BE2C (cell line): ENCODE measurements at regions not wholly inside any gene's neighbourhood (a gene's known extent, or its start where the extent isn't known, plus 50 kb on each side); places are given as distances from the start of the nearest gene placed in this dataset.

Source experiments
- DNase-seq: peaks from one replicate; pipeline ENCODE4 v3.0.0-alpha.2; 2020
- H3K27me3 ChIP-seq: fragments of 250-450 bp; sonication (Bioruptor Pico); 2 replicates; pipeline ENCODE4 v1.5.1; 2020; ENCODE audit warnings: mild to moderate bottlenecking
- H3K36me3 ChIP-seq: fragments of 250-450 bp; sonication (Bioruptor Pico); 2 replicates; pipeline ENCODE4 v1.5.1; 2020; ENCODE audit warnings: mild to moderate bottlenecking
- H3K4me1 ChIP-seq: fragments of 250-450 bp; sonication (Bioruptor Pico); 2 replicates; pipeline ENCODE4 v1.5.1; 2020
- H3K4me3 ChIP-seq: 2 replicates; pipeline ENCODE4 v1.5.1; 2011; ENCODE audit warnings: low read depth, low read length
- H3K9me3 ChIP-seq: fragments of 250-450 bp; sonication (Bioruptor Pico); 2 replicates; pipeline ENCODE4 v1.5.1; 2020
- TF ChIP-seq, protein P1 (sequence below): IDR thresholded peaks from 2 replicates; pipeline ENCODE4 v1.5.1; 2012; ENCODE audit warnings: mild to moderate bottlenecking, low read depth, low read length

DNA sequence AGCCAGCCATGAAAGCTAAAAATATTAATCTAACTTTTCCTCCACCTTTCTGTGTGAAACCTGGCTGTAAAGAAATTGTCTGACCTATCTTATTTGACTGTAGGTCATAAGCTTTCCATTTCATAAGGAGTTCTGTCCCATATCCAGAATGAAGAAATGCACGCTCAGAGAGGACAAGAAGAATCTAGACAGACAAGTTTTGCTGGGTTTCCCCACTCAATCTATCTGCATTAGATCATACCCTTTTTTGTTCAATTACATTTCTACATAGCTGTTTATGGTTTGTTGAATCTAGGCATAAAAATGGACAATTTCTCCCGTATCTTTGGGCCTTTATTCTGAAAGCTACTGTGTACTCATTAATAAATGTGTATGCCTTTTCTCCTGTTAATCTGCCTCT, 1495.1 kb downstream of the C4orf33 start:
- Histone ChIP-seq H3K4me1 (peaks cover 3% of the 10 kb centered on the region; the same call in 1 of the 2 replicates), H3K9me3 (no peaks in the 10 kb centered on the region), H3K27me3 (no peaks in the 10 kb centered on the region), H3K4me3 (no peak overlapping the region), H3K36me3 (no peaks in the 10 kb centered on the region)
- TF ChIP-seq, protein P1, sequence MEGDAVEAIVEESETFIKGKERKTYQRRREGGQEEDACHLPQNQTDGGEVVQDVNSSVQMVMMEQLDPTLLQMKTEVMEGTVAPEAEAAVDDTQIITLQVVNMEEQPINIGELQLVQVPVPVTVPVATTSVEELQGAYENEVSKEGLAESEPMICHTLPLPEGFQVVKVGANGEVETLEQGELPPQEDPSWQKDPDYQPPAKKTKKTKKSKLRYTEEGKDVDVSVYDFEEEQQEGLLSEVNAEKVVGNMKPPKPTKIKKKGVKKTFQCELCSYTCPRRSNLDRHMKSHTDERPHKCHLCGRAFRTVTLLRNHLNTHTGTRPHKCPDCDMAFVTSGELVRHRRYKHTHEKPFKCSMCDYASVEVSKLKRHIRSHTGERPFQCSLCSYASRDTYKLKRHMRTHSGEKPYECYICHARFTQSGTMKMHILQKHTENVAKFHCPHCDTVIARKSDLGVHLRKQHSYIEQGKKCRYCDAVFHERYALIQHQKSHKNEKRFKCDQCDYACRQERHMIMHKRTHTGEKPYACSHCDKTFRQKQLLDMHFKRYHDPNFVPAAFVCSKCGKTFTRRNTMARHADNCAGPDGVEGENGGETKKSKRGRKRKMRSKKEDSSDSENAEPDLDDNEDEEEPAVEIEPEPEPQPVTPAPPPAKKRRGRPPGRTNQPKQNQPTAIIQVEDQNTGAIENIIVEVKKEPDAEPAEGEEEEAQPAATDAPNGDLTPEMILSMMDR, result no peak
- no peak for DNase-seq

DNA sequence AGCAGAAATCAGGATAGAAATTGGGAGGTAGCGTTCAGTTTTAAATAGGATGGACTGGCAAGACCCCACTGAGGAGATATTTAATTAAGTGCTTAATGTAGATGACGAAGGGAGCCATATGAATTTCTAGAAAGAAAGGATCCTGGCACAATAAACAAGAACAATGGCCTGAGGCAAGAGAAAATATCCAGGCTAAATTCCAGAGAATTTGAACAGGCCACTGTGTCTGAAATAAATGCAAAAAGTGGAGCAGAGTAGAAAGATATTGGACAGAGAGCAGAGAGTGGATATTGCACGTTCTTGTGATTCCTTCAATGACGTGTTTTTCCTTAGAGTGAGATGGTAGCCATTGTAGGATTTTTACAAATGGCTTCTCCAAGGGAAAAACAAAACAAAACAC, 1504.8 kb downstream of the C4orf33 start:
- no peak for DNase-seq

DNA sequence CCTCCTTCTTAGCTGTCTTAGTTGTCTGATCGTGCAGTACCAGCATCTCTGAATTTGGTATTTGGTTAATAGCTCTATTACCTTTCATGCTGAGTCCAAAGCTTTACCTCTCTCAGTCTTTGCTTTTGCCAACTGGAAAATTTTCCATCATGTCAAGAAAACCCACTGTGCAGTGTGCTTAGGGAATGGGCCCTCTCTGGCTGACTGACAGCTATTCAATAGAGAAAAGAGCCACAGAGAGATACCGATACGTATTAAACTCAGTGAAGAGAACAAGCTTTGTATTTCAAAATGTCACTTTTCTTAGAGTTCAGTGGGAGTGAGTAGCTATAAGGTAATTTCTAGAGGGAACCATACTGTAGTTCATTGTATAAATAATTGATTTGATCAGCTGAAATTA, 1507.1 kb downstream of the C4orf33 start:
- H3K4me1 ChIP-seq, result peaks cover 10% of the 10 kb centered on the region; the same call in 1 of the 2 replicates
- TF ChIP-seq, protein P1, result no peak
- H3K27me3 ChIP-seq, result no peaks in the 10 kb centered on the region
- H3K4me3 ChIP-seq, result no peak overlapping the region
- H3K9me3 ChIP-seq, result no peaks in the 10 kb centered on the region; the same call in 1 of the 2 replicates
- no peak for DNase-seq
- H3K36me3 ChIP-seq, result no peaks in the 10 kb centered on the region

More for the DNA sequence above, 1504.8 kb downstream of the C4orf33 start:
- TF ChIP-seq, protein P1, result no peak
- Histone ChIP-seq H3K27me3 (no peaks in the 10 kb centered on the region), H3K4me1 (peaks cover 10% of the 10 kb centered on the region; the same call in 1 of the 2 replicates), H3K36me3 (no peaks in the 10 kb centered on the region), H3K4me3 (no peak overlapping the region), H3K9me3 (no peaks in the 10 kb centered on the region; the same call in 1 of the 2 replicates)

DNA sequence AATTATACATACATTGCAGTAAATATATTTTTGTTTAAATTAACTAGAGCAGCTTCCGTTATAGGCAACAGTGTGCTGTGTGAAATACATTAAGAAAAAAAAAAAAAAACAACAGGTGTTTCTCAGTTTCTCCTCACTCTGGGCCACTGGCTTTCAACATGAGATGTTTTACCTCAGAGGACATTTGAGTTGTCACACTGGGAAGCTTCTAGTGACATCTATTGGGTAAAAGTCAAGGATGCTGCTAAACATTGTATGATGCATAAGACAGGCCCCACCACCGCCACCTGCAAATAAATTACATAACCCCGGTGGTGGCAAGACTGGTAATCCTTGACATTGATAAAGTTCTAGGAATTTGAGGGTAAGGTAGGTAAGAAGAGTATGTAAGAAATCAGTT, 1512.2 kb downstream of the C4orf33 start:
- no peak for DNase-seq
- Histone ChIP-seq H3K36me3 (no peaks in the 10 kb centered on the region), H3K9me3 (no peaks in the 10 kb centered on the region), H3K4me1 (no peaks in the 10 kb centered on the region; the same call in 1 of the 2 replicates), H3K4me3 (no peak overlapping the region), H3K27me3 (no peaks in the 10 kb centered on the region)
- TF ChIP-seq, protein P1, result no peak

DNA sequence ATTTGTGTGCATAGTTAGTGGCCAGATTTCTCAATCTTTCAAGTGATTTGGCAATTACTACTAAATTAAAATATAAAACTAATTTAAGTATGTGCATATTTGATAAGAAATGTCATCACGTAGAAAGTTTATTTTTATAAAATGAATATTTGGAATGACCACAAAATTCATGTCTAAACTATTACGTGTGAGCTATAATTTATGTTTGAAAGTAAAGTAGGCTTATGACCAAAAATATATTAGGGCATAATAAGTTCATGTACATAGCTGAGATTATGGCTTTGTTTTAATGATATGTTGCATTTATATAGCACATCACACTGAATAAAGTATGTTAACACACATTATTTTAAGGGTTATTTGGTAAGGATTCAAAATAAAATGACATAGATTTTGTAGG, 1532.6 kb downstream of the C4orf33 start:
- no peak for DNase-seq
- Histone ChIP-seq H3K4me1 (no peaks in the 10 kb centered on the region), H3K27me3 (no peaks in the 10 kb centered on the region), H3K36me3 (no peaks in the 10 kb centered on the region), H3K4me3 (no peak overlapping the region), H3K9me3 (no peaks in the 10 kb centered on the region)
- TF ChIP-seq, protein P1, result no peak

DNA sequence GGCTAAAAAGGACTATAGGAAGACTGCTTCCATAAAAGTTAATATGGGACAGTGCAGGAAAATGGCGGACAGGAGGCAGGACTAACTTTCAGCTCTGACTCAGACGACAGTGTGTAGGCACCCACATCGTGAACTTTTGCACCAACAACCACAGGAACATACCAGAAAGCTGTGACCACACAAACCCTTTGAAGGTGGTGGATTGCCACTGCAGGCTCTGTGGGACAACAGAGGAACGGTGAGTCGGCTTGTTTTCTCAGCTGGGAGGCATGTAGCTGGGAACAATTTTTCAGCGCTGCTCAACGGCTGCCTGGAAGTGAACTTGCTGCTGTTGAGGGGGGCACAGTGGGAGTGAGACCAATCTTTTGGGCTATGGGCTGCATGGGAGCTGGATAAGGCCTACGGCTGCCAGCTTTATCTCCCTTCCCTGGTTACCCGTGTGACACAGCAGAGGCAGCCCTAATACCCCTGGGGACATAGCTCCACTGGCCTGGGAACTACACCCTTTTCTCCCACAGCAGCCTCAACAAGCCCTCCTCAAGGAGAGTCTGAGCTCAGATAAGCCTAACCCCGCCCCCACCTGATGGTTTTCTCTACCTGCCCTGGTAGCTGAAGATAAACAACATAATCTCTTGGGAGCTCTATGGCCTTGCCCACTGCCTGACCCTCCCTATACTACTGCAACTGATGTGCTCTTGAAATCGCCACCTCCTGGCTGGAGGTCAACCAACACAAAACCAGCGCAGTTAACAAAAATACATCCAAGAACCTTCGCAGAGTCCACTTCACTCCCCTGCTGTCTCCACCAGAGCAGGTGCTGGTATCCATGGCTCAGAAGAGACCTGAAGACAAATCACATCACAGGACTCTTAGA, 1537.0 kb downstream of the C4orf33 start:
- Histone ChIP-seq H3K4me3 (no peak overlapping the region), H3K9me3 (no peaks in the 10 kb centered on the region), H3K36me3 (no peaks in the 10 kb centered on the region), H3K4me1 (peaks cover 16% of the 10 kb centered on the region), H3K27me3 (no peaks in the 10 kb centered on the region)
- no peak for DNase-seq
- TF ChIP-seq, protein P1, result no peak
